NCI-H510A (cell line): ENCODE measurements at regions not wholly inside any gene's neighbourhood (a gene's known extent, or its start where the extent isn't known, plus 50 kb on each side); places are given as distances from the start of the nearest gene placed in this dataset.
"Not testable (repeated sequence)": the region's sequence is repeated elsewhere in the genome, so short reads cannot be mapped to it uniquely, and the experiment has no call there.

Source experiments
- DNase-seq: peaks from one replicate; lab custom pipeline; 2025; lab: John Stamatoyannopoulos, UW

DNA sequence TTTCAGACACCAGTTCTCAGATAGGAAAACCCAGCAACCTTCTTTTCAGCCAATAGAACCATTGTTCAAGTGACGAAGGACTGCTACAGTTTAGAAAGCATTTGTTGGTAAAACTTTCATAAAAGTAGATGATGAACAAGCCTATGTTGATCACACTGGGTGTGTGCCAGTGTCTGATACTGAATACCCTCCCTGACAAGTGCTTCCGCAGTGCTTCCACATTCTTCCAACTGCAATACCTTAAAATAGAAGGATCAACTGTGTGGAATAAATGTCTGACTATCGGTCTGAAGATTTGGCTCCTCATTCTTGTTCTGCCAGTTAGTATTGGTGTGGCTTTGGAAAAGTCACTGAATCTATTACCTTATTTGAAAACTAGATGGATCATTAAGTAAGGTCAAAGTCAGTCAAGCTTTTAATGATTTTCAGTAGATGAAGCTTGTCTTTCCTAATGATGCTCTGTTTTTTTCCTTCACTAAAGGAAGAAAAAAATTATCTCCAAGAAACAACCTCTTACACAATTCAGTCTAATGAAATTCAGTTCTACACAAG lies 479.4 kb upstream of the CBLB start:
- DNase-seq: no peak

DNA sequence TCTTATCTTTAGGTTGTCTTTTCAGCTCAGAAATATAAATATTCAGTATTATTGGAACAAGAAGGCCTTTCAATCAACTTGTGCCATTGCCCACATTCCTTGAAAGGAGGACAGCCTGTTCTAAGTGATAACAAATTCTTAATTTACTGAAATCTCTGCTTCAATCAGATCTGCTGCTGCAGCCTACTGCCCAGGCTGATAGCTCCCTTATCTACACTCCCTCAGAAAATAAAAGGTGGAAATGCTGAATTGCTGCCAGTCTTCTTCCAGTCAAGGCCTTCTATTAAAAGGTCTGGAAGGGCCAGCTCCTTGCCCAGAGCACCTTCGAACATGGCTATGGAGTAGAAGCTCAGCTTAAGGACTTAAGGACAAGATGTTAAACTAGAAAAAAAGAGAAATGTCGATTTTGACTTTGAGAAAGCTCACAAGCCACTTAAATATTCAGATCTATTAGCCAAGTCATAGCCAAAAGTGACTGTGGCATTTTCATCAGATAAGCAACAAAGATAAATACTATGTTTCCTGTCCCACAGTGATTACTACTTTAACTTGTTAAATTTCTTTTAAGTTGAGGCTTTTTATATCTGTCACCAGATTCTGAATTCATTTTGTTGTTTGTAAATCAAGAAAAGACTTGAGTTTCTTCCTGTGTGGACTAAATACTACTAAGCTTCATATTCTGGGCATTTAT lies 480.5 kb upstream of the CBLB start:
- DNase-seq: no peak

DNA sequence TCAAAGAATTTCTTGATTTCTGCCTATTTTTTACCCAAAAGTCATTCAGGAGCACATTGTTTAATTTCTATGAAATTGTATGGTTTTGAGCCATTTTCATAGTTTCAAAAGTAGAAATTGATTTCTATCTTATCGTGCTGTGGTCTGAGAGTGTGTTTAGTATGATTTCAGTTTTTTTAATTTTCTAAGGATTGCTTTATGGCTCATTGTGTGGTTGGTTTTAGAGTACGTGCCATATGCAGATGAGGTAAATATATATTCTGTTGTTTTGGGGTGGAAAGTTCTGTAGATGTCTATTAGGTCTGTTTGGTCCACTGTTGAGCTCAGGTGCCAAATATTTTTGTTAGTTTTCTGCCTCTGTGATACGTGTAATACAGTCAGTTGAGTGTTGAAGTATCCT lies 487.1 kb upstream of the CBLB start:
- DNase-seq: no peak

DNA sequence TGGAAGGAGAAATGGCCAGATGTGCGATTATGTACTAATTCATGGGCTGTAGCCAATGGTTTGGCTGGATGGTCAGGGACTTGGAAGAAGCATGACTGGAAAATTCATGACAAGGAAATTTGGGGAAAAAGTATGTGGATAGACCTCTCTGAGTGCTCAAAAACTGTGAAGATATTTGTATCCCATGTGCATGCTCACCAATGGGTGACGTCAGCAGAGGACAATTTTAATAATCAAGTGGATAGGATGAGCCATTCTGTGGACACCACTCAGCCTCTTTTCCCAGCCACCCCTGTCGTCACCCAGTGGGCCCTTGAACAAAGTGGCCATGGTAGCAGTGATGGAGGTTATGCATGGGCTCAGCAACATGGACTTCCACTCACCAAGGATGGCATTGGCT lies 490.9 kb upstream of the CBLB start:
- no peak for DNase-seq

DNA sequence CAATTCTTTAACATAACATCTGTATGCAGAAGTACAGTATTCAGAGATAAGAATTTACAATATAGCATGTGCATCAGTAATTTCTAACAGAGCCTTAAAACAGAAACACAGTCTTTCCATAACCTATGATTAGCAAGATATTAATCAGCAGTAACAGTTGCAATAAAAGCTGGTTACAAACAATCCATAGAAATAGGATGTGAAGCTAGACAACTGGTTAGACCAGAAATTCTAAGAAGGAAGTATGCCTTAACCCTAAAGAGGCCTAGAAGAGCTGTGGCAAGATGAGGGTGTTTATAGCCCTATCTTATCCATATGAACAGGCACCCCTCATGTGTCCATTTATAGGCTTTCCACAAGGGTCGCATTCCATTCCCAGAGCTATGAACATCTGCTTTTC lies 492.1 kb upstream of the CBLB start:
- DNase-seq: not testable (repeated sequence)

DNA sequence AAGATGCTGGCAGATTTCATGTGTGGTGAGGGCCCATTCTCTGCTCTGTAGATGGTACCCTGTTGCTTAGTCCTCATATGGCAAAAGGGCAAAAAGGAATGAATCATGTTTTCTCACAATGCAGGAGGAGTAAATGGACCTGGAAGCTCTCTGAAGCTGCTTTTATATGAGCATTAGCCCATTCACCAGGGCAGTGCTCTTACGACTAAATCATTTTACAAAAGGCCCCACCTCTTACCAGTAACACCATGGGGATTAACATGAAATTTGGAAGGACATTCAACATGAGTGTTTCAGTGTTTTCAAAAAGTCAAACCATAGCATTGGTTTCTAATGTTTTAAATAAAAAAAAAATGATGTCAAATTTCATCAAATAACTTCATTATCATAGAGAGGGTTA lies 495.7 kb upstream of the CBLB start:
- no peak for DNase-seq

DNA sequence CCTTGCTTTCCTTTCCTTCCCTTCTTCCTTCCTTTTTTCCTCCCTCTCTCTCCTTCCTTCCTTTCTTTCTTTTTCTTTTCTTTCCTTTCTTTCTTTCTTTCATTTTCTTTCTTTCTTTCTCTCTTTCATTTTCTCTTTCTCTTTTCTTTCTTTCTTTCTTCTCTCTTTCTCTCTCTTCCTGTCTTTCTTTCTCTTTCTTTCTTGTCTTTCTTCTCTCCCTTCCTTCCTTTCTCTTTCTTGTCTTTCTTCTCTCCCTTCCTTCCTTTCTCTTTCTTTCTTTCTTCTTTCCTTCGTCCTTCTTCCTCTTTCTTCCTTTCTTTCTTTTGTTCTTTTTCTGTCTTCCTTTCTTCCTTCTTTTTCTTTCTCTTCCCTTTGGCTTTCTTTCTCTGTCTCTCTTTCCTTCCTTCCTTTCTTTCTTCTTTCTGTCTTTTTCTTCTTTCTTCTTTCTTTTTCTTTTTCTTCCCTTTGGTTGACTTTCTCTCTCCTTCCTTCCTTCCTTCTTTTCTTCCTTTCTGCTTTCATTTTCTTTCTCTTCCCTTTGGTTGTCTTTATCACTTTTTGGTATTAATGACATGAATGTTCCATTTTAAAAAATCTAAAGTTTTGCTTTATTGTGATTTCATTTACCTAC lies 496.4 kb upstream of the CBLB start:
- no peak for DNase-seq

DNA sequence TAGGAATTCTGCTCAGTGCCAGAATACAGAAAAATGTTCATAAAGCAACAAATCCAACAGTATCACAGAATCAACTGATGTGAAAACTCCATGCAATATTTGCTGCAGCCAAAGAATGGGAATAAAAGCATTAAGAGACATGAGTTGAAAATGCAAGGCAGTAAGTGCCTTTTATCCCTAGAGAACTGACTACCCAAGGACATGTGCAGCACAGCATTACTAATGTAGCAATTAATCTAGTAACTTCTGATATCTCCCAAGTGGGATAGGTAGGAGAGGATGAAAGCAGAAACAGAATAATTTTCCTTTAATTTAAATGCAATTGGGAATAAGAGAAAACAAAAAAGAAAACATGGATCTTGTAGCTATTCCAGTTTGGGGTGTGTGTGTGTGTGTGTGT lies 497.5 kb upstream of the CBLB start:
- DNase-seq: no peak

DNA sequence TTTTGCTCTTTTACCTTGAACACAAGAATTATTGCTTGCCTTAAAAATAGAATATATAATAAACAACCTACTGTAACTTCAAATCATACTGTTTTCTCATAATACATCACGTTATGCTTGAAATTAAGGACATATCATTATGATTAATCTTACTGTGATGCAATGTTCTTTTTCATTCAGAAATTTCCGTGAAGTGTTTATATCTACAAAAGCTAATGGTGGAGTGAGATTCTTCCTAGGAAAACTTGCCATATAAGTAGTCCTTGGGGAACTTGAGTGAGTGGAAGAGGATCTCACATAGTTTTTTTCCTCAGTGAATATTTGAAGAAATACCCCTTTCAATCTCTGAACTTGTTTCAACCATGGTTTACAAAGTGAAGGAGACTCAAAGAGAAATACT lies 498.7 kb upstream of the CBLB start:
- no peak for DNase-seq

DNA sequence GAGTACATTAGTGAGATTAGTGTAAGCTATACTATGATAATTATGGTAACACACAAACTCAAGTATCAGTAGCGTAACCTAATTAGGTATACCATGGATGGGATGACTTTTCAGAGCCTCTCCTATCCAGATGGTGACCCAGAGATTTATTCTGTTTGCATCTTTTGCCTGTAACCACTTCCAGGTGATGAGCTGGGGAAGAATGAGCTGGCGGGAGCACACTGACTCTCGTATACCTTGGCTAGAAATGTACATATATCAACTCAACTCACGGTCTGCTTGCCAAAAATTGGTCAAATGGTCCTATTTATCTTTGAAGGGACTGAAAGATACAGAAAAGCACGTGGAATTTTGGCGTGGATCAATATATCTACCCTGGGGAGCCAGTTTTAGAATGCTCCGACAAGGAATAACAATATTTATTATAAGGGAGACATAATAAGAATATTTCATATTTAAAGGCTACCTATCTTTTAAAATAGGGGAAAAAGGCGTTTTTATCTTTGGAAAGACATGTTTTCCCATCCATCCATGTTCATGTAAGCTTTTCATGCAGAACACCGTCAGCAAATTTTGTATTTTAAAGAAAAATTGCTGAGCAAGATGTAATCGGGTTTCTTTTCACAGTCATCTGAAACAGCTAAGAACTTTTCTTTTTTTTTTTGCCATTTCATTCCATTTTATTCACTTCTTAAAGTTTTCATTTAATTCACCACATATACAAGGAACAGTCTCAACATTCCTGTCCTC lies 502.6 kb upstream of the CBLB start:
- DNase-seq: no peak

DNA sequence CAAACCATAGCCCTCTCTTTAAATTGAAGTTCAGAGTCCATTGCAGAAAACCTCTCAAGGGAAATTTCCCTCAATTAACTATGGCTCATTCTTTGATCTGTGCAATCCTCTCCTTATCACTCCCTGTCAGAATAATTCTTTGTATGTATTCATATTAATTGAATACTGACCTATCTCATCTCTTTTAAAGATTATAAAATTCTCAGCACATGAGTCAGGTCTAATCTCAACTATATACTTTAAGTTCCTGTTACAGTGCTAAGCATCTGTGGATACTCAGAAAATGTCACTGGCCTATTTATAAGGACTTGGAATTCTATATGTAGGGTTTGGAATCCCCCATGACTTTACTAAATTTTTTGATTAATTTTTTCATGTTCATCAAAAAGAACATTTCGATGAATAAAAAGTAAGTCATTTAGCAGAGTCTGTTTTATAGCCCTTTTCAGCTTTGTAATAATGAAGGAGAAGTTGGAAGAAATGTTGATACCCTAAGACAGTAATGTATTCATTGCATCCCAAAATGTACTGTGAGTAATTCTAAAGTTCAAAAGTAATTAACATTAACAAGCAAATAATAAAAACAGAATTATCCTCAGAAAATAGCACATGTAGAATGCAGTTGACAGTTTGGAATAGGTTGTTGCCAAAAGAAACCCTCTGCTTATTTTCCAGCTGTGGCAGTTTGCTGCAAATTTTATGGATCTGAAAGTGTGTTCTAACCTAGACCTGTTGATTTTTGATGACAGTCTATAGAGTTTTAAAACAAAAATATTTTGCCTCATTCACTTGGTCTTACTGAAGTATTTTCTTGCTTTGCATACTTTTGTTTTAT lies 503.4 kb upstream of the CBLB start:
- no peak for DNase-seq

DNA sequence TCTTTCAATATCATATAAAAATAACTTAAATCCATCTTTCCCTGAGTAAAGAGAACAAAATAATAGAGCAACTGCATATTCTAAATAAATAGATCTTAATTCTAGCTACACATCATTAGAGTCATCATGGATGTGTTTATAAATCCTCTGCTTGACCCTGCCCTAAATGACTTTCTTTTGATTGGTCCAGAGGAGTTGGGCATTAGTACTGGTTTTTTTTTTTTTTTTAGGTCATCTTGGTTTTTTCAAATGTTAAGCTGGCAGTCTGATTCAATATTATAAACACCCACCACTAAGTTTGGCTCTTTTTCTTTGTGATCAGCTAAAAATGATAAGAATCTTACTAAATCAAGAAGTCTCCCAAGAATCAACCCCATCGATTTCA lies 504.0 kb upstream of the CBLB start:
- DNase-seq: no peak

DNA sequence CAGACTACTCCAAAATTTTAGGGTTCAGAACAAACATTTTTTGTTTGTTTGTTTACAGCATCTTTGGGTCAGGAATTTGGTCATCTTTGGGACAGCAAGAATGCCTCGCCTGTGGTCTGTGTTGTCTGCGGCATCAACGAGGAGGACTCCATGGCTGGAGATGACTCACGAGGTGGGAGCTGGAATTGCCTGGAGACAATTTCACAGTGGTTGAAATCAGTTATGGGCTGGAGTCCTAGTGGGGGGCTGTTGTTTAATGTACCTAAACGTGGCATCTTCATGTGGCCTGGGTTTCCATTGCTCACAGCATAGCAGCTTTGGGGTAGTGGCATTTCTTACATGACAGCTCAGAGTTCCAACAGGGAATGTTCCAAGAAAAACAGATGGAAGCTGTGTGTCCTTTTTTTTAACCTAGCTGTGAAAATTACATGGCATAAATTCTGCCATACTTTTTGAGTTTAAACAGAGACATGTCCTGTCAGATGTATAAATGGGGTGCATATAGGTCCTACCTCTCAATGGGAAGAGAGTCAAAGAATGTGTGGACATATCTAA lies 507.3 kb upstream of the CBLB start:
- DNase-seq: no peak

DNA sequence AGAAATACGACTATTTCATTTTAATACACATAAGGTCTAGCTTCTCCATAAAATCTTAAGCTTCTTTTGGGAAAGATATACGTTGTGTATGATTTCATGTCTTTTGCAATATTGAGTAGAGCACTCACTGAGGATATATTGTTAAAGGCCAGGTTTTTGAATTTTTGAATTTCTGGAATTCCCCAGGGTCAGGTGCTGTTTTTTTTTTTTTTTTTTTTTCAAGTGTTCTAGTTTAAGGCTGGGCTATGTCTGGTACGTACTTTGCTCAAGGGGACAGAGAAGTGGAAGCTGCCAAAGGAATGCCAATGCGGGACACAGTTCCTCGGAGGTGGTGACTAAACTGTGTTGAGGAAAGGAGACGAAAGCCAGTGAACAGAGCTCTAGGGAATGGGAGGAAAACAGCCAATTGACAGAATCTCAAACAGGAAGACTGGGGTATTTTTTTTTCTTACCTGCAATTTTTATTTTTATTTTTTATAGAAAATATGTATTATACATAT lies 510.5 kb upstream of the CBLB start:
- no peak for DNase-seq

DNA sequence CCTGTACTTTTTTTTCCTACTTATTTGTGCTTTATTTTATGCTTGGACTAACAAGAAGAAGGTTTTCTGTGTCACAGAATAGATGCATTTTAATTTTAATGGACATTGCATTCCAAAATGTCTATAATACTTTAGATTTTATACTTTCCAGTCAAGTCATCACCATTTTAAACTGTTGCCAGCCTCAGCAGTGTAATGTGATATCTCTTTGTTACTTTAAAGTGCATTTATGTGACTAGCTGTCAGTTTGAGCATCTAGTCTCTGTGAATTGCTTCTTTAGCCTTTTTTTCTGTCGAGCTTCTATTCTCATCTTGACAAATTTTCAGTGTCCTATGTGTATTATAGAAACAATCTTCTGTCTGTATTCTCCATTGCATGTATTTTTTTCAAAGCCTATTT lies 511.4 kb upstream of the CBLB start:
- DNase-seq: no peak

DNA sequence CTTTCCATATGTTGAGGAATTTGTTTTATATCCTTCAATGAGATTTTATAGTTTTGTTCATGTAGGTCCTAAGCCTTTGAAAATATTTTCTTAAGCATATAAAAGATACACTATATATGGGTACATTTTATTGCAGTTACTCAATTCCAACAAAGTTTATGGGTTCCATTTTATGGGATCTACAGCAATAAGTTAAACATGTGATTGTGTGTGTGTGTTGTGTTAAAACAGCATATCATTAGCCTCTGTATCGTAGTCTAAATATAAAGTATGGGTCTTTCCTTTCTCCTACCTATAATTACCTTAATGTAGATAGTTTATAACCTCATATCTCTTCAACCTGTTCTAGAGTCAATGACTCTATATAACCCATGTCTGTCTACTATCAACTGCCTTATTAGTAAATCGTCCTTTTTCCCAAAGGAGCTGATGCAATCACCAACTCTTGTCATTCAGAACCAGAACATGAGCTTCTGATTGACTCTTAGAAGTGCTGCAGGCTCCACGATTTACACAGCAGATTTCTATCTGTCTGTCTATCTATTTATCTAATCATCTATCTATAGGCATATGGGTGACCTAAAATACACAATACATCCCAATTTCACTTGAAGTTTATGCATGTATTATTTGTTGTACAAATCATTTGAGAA lies 512.6 kb upstream of the CBLB start:
- no peak for DNase-seq

DNA sequence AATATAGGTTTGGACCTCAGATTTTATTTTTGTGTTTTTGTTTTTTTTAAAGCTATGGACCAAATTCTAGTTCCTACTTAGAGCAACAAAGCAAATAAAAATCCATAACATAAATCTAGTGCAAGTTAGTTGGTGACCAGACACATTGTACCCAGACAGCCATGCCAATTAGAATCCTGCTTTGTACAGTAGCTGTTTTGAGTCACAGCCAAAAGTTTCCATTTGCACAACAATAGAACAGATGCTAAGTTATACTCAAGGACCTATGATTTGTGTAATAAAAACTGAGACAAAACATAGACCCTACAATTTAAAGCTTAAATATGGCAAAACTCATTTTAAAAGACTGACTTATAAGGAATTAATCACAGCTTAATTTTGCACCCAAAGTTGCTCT lies 513.1 kb upstream of the CBLB start:
- no peak for DNase-seq

DNA sequence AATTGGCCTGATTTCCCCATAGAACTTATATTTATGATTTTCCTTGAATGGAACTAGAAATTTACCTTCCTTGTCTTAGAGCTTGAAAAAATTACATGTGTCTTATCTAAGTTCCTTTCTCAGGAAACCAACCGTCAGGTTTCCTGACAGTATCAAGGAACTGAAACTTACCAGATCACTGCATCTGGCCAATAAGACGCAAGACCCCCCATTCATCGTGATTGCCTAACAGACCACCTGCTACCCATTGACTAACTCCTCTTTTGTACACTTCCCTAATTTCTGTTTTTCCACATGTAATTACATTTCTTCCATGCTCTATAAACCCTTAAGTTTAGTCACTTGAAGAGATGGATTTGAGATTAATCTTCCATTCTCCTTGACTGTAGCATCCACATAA lies 517.2 kb upstream of the CBLB start:
- DNase-seq: no peak

DNA sequence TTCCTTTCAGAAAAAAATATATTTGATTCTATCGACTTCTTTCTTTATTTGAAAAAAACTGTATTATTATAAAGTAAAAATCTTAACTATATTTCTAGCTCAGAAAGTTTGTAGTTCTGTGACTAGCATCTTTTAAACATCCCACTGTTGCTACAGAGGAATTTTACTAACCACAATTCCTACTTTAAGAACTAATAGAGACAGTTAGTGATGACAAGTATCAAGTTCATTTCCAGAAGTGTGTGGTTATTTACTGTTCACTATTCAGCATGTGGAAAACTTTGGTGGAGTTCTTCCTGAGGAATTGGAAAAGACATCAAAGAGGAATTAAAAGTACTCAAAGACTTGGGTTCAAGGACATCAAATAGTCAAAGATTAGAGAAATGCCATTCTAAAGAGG lies 524.1 kb upstream of the CBLB start:
- DNase-seq: no peak

DNA sequence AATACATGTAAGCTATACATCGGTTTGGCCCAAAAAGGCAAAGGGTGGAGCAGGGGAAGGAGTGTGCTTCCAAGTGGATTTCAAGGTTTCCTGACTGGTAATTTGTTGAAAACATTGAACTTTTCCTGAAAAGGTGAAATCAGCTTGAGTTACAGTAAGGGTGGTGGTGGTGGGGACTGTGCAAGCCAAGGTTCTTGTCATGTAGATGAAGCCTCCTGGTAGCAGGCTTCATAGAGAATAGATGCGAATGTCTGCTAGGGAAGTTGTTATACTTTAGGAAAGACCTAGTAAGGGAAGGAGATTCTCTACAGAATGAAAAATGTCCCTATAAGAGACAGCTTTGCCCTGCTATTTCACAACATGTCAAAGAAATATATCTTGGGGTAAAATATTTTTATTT lies 528.2 kb upstream of the CBLB start:
- DNase-seq: no peak

DNA sequence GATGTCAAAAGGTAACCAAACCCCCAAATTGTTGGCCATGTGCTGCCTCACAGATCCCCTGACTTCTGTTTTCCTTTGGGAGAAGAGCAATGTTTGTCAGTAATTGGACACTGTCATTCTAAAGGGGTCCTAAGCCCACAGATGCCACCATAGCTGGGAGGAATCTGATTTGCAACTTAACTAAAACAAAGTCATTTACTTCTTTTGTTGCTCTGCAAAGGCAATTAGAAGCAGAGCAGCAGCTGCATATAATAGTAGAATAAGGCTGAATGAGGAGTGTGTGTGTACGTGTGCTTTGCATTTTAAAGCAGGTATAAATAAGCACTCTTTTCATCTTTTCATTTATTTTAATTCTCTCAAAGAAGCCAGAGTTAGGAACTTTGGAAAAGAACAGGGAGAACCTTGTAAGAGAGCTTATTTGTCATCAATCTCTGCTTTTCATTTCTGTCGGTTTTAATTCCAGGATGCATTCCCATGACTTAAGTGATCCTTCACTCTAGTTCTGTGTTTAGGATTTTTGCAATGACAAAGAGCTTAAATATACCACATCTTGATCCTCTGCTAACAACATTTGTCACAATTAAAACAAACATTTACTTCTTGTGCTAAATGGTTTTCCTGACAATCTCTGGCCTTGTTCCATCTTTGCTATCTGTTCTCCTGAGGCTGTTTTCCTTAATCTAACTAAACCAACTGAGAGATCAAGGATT lies 530.2 kb upstream of the CBLB start:
- DNase-seq: no peak
